HL-60/S4 treated with retinoic acid at 250 ng/mL for 4 days and 3 days (cell line): ENCODE measurements at regions not wholly inside any gene's neighbourhood (a gene's known extent, or its start where the extent isn't known, plus 50 kb on each side); places are given as distances from the start of the nearest gene placed in this dataset.

Experiments used
- in situ Hi-C: fragments of 300-500 bp; cut with MboI; formaldehyde crosslinking; loops from 2 replicates; pipeline ENCODE4 v1.7.0; 2022; ENCODE audit warnings: low sequenced_read_pairs

GRCh38 chr6:138550346-138550767 lies 51.1 kb upstream of the NHSL1 start:
- in situ Hi-C loops, result no loop called here

GRCh38 chr6:138554146-138554545 lies 54.9 kb upstream of the NHSL1 start:
- in situ Hi-C loops, result no loop called here

- in situ Hi-C loops, result no loop called here
Measured at GRCh38 chr6:138555421-138555988, 56.2 kb upstream of the NHSL1 start.

- in situ Hi-C loops, result no loop called here
Measured at GRCh38 chr6:138557147-138557546, 57.9 kb upstream of the NHSL1 start.

GRCh38 chr6:138559143-138559542 lies 59.8 kb upstream of the NHSL1 start:
- in situ Hi-C loops, result no loop called here

- in situ Hi-C loops, result no loop called here
Measured at GRCh38 chr6:138560130-138560860, 61.0 kb upstream of the NHSL1 start.

GRCh38 chr6:138562691-138563090 lies 63.4 kb upstream of the NHSL1 start:
- in situ Hi-C loops, result no loop called here

GRCh38 chr6:138563231-138563630 lies 63.9 kb upstream of the NHSL1 start:
- in situ Hi-C loops, result no loop called here

GRCh38 chr6:138563650-138564049 lies 64.4 kb upstream of the NHSL1 start:
- in situ Hi-C loops, result no loop called here

- in situ Hi-C loops, result no loop called here
Measured at GRCh38 chr6:138564170-138564721, 65.0 kb upstream of the NHSL1 start.

- in situ Hi-C loops, result no loop called here
Measured at GRCh38 chr6:138567052-138567451, 67.8 kb upstream of the NHSL1 start.

GRCh38 chr6:138568997-138569396 lies 69.7 kb upstream of the NHSL1 start:
- in situ Hi-C loops, result no loop called here

GRCh38 chr6:138569554-138569953 lies 70.3 kb upstream of the NHSL1 start:
- in situ Hi-C loops, result no loop called here

- in situ Hi-C loops, result no loop called here
Measured at GRCh38 chr6:138569970-138570724, 70.9 kb upstream of the NHSL1 start.

GRCh38 chr6:138570725-138571029 lies 71.4 kb upstream of the NHSL1 start:
- in situ Hi-C loops, result no loop called here

GRCh38 chr6:138571181-138571580 lies 71.9 kb upstream of the NHSL1 start:
- in situ Hi-C loops, result no loop called here

GRCh38 chr6:138571585-138572166 lies 72.4 kb upstream of the NHSL1 start:
- in situ Hi-C loops, result no loop called here

GRCh38 chr6:138572167-138572875 lies 73.0 kb upstream of the NHSL1 start:
- in situ Hi-C loops, result no loop called here

- in situ Hi-C loops, result no loop called here
Measured at GRCh38 chr6:138572885-138573284, 73.6 kb upstream of the NHSL1 start.

- in situ Hi-C loops, result loop anchor here (25.0 kb wide), 1 partner anchor 787 kb away; the partner anchor contains the start of gene CITED2
Measured at GRCh38 chr6:138575257-138575656, 76.0 kb upstream of the NHSL1 start.

GRCh38 chr6:138576313-138576712 lies 77.0 kb upstream of the NHSL1 start:
- in situ Hi-C loops, result loop anchor here (25.0 kb wide), 1 partner anchor 786 kb away; the partner anchor contains the start of gene CITED2
